Endothelial cell of umbilical vein (primary cell): ENCODE measurements at regions not wholly inside any gene's neighbourhood (a gene's known extent, or its start where the extent isn't known, plus 50 kb on each side); places are given as distances from the start of the nearest gene placed in this dataset.

Experiments used
- BruUV-seq: library from RNA; stranded (reverse); fragments of 400-500 nt; replicated peaks from 2 replicates; lab custom pipeline; 2021; lab: Mats Ljungman, UMichigan
- CTCF ChIA-PET: fragments of 300-600, 350-600 bp; sonication (Branson Sonifier 250); formaldehyde crosslinking; loops from one replicate; lab custom pipeline; 2021; ENCODE audit warnings: antibody characterized with exemption, inconsistent platforms; lab: Charles Lee
- POLR2A ChIA-PET: fragments of 300-600, 350-600 bp; sonication (Branson Sonifier 250); formaldehyde crosslinking; loops from one replicate; lab custom pipeline; 2021; ENCODE audit warnings: antibody characterized with exemption, inconsistent platforms; lab: Charles Lee
- DNase-seq: peaks from one replicate; pipeline ENCODE4 v3.0.0-alpha.2; 2011; ENCODE audit warnings: low read depth, low spot score
- FAIRE-seq: peaks from 2 replicates; lab custom pipeline; 2011; peaks lifted over from hg19 to GRCh38; lab: Jason Lieb, UNC
- H2AFZ ChIP-seq: 2 replicates; pipeline ENCODE4 v1.6.0; 2012; ENCODE audit warnings: low read depth, low read length, control low read depth, inconsistent platforms
- H3K27ac ChIP-seq: 2 replicates; pipeline ENCODE4 v1.5.1; 2011; ENCODE audit warnings: low read depth, mild to moderate bottlenecking, control low read depth, low read length, moderate library complexity; ENCODE audit not compliant: insufficient read depth
- H3K27me3 ChIP-seq, 2 experiments: 2 replicates each; pipeline versions ENCODE4 v1.6.0 to v1.6.1; 2011; ENCODE audit warnings: low read length in 2 of 2, mixed read lengths in 1 of 2; ENCODE audit not compliant: control insufficient read depth in 2 of 2, insufficient read depth in 2 of 2
- H3K36me3 ChIP-seq, 2 experiments: 2 replicates in 1 of 2; 3 replicates in 1 of 2; pipeline ENCODE4 v1.5.1; 2011; ENCODE audit warnings: low read length in 2 of 2, mild to moderate bottlenecking in 1 of 2, moderate library complexity in 1 of 2; ENCODE audit not compliant: control insufficient read depth in 2 of 2, insufficient read depth in 2 of 2; ENCODE audit errors: extremely low read depth in 1 of 2
- H3K4me1 ChIP-seq: 3 replicates; pipeline ENCODE4 v1.5.1; 2011; ENCODE audit warnings: mild to moderate bottlenecking, low read length; ENCODE audit not compliant: control insufficient read depth, insufficient read depth; ENCODE audit errors: extremely low read depth
- H3K4me2 ChIP-seq: 2 replicates; pipeline ENCODE4 v1.6.1; 2011; ENCODE audit warnings: low read length, control low read depth, mixed read lengths; ENCODE audit not compliant: insufficient read depth
- H3K4me3 ChIP-seq, 3 experiments: fragments of 200-600 bp in 1 of 3; sonication (generic), shearing (Covaris generic) in 1 of 3; replicated peaks in 1 of 3; 2 replicates each; pipeline ENCODE4 v1.5.1; 2011 to 2016; ENCODE audit warnings: control low read depth in 3 of 3, low read length in 3 of 3, mild to moderate bottlenecking in 2 of 3, inconsistent platforms in 1 of 3, low read depth in 1 of 3, moderate library complexity in 1 of 3; ENCODE audit not compliant: insufficient read depth in 1 of 3
- H3K79me2 ChIP-seq: 2 replicates; pipeline ENCODE4 v1.6.0; 2012; ENCODE audit warnings: low read length, inconsistent platforms; ENCODE audit not compliant: control insufficient read depth, insufficient read depth
- H3K9ac ChIP-seq: replicated peaks from 2 replicates; pipeline ENCODE3; 2011; ENCODE audit warnings: low read length, control low read depth; ENCODE audit not compliant: insufficient read depth; ENCODE audit errors: extremely low read depth
- H3K9me1 ChIP-seq: replicated peaks from 3 replicates; pipeline ENCODE4 v1.6.0; 2011; ENCODE audit warnings: mild to moderate bottlenecking, low read length; ENCODE audit not compliant: control insufficient read depth, insufficient read depth; ENCODE audit errors: extremely low read depth
- H3K9me3 ChIP-seq: replicated peaks from 2 replicates; pipeline ENCODE4 v1.5.1; 2012; ENCODE audit warnings: low read length, inconsistent platforms; ENCODE audit not compliant: control insufficient read depth, insufficient read depth
- H4K20me1 ChIP-seq: replicated peaks from 2 replicates; pipeline ENCODE3; 2011; ENCODE audit warnings: mild to moderate bottlenecking, low read length; ENCODE audit not compliant: control insufficient read depth, insufficient read depth; ENCODE audit errors: extremely low read depth
- EZH2 ChIP-seq: IDR thresholded peaks from 2 replicates; pipeline ENCODE4 v1.6.1; 2012; ENCODE audit warnings: borderline replicate concordance, low read depth, mild to moderate bottlenecking, moderate library complexity, low read length, inconsistent platforms; ENCODE audit not compliant: severe bottlenecking
- FOS ChIP-seq: IDR thresholded peaks from 2 replicates; pipeline ENCODE4 v1.6.1; 2011; ENCODE audit warnings: mild to moderate bottlenecking, low read length, moderate library complexity, borderline replicate concordance; ENCODE audit not compliant: insufficient read depth
- GATA2 ChIP-seq: IDR thresholded peaks from 2 replicates; pipeline ENCODE4 v1.7.0; 2011; ENCODE audit warnings: low read depth, mild to moderate bottlenecking, moderate library complexity, mixed read lengths, low read length; ENCODE audit not compliant: insufficient read length, insufficient read depth
- JUN ChIP-seq: IDR thresholded peaks from 2 replicates; pipeline ENCODE4 v1.6.1; 2011; ENCODE audit warnings: borderline replicate concordance, low read depth; ENCODE audit not compliant: insufficient read length, insufficient read depth
- MAX ChIP-seq: IDR thresholded peaks from 2 replicates; pipeline ENCODE4 v1.6.1; 2011; ENCODE audit not compliant: insufficient read depth, insufficient read length
- MYC ChIP-seq: IDR thresholded peaks from one replicate; pipeline ENCODE4 v1.6.1; 2011; ENCODE audit warnings: mild to moderate bottlenecking, low read depth, low read length
- POLR2A ChIP-seq: IDR thresholded peaks from 2 replicates; pipeline ENCODE4 v1.6.1; 2012; ENCODE audit warnings: low read depth, mild to moderate bottlenecking, control low read depth, low read length
- POLR2AphosphoS5 ChIP-seq: IDR thresholded peaks from 2 replicates; pipeline ENCODE4 v1.6.1; 2012; ENCODE audit warnings: low read depth, mild to moderate bottlenecking, control low read depth, low read length, moderate library complexity; ENCODE audit not compliant: insufficient read depth
- dilution Hi-C: fragments of 300-500 bp; cut with MboI; formaldehyde crosslinking; loops from one replicate; pipeline ENCODE4 v1.15.0; 2019; ENCODE audit warnings: low sequenced_read_pairs; ENCODE audit not compliant: extremely low pct_ligation_motif_present
- intact Hi-C: fragments of 100-400 bp; cut with micrococcal nuclease; formaldehyde crosslinking; loops from one replicate; pipeline ENCODE4 v1.10.0; 2022
- TF ChIP-seq, protein P1 (sequence below), 2 donors: IDR thresholded peaks; 1 replicate in 1 of 2; 2 replicates in 1 of 2; pipeline ENCODE4 v1.5.1; 2011; ENCODE audit warnings: low read length in 2 of 2, mild to moderate bottlenecking in 2 of 2, moderate library complexity in 2 of 2, control low read depth in 1 of 2, inconsistent platforms in 1 of 2, low read depth in 1 of 2; ENCODE audit not compliant: insufficient read depth in 1 of 2; ENCODE audit errors: extremely low read depth in 1 of 2

GRCh38 chr22:47940211-47940610, 1177.8 kb downstream of the TBC1D22A start:
- intact Hi-C loops (no loop called here), dilution Hi-C loops (no loop called here)
- no peaks in the 10 kb centered on the region for H3K27me3 ChIP-seq
- DNase-seq (no peak), FAIRE-seq (no peak)
- no peaks in the 10 kb centered on the region for H3K79me2 ChIP-seq
- no peak overlapping the region for H3K4me2 ChIP-seq
- CTCF ChIA-PET: no interaction called here
- no peaks in the 10 kb centered on the region for H4K20me1 ChIP-seq
- no peak overlapping the region for H2AFZ ChIP-seq
- no peak overlapping the region for H3K9ac ChIP-seq
- no peaks in the 10 kb centered on the region for H3K4me1 ChIP-seq
- TF ChIP-seq EZH2 (no peak), MAX (no peak), JUN (no peak), POLR2A (no peak), GATA2 (no peak), POLR2AphosphoS5 (no peak), FOS (no peak), MYC (no peak)
- TF ChIP-seq, protein P1, sequence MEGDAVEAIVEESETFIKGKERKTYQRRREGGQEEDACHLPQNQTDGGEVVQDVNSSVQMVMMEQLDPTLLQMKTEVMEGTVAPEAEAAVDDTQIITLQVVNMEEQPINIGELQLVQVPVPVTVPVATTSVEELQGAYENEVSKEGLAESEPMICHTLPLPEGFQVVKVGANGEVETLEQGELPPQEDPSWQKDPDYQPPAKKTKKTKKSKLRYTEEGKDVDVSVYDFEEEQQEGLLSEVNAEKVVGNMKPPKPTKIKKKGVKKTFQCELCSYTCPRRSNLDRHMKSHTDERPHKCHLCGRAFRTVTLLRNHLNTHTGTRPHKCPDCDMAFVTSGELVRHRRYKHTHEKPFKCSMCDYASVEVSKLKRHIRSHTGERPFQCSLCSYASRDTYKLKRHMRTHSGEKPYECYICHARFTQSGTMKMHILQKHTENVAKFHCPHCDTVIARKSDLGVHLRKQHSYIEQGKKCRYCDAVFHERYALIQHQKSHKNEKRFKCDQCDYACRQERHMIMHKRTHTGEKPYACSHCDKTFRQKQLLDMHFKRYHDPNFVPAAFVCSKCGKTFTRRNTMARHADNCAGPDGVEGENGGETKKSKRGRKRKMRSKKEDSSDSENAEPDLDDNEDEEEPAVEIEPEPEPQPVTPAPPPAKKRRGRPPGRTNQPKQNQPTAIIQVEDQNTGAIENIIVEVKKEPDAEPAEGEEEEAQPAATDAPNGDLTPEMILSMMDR (IDR thresholded peaks at IDR 0.05; ENCODE audit: extremely low read depth in 1 of 2, insufficient read depth in 1 of 2, low read depth in 1 of 2, low read length in 2 of 2): no peak
- POLR2A ChIA-PET: no interaction called here
- no peak overlapping the region for H3K4me3 ChIP-seq
- BruUV-seq: no TSS peak
- H3K9me3 ChIP-seq: no peaks in the 10 kb centered on the region
- H3K9me1 ChIP-seq: no peaks in the 10 kb centered on the region
- no peak overlapping the region for H3K27ac ChIP-seq
- H3K36me3 ChIP-seq: no peaks in the 10 kb centered on the region
